Lower leg skin (tissue), 3 donors: ENCODE measurements at regions not wholly inside any gene's neighbourhood (a gene's known extent, or its start where the extent isn't known, plus 50 kb on each side); places are given as distances from the start of the nearest gene placed in this dataset.
"Not testable (repeated sequence)": the region's sequence is repeated elsewhere in the genome, so short reads cannot be mapped to it uniquely, and the experiment has no call there.

ENCODE experiments used
- POLR2A ChIP-seq, 2 donors: fragments of 450-650 bp; IDR thresholded peaks; one replicate each; pipeline ENCODE4 v1.6.1; 2016 to 2017; ENCODE audit warnings: antibody characterized with exemption in 2 of 2, mild to moderate bottlenecking in 1 of 2, moderate library complexity in 1 of 2
- TF ChIP-seq, protein P1 (sequence below), 3 donors: fragments of 450-650 bp; IDR thresholded peaks; one replicate each; pipeline ENCODE4 v1.5.1; 2016; ENCODE audit warnings: antibody characterized with exemption in 3 of 3, mild to moderate bottlenecking in 3 of 3, moderate library complexity in 2 of 3

DNA sequence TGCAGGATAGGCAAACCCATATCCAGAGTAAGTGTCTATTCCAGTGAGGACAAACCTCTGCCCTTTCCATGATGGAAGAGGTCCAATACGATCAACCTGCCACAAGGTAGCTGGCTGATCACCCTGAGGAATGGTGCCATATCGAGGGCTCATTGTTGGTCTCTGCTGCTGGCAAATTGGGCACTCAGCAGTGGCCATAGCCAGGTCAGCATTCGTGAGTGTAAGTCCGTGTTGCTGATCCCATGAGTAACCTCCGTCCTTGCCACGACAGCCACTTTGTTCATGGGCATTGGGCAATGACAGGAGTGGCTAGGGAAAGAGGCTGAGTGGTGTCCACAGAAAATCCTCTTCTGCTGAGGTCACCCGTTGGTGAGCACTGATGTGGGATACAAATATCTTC lies 156.9 kb downstream of the CYP26A1 start:
- TF ChIP-seq, protein P1, sequence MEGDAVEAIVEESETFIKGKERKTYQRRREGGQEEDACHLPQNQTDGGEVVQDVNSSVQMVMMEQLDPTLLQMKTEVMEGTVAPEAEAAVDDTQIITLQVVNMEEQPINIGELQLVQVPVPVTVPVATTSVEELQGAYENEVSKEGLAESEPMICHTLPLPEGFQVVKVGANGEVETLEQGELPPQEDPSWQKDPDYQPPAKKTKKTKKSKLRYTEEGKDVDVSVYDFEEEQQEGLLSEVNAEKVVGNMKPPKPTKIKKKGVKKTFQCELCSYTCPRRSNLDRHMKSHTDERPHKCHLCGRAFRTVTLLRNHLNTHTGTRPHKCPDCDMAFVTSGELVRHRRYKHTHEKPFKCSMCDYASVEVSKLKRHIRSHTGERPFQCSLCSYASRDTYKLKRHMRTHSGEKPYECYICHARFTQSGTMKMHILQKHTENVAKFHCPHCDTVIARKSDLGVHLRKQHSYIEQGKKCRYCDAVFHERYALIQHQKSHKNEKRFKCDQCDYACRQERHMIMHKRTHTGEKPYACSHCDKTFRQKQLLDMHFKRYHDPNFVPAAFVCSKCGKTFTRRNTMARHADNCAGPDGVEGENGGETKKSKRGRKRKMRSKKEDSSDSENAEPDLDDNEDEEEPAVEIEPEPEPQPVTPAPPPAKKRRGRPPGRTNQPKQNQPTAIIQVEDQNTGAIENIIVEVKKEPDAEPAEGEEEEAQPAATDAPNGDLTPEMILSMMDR (IDR thresholded peaks at IDR 0.05): not testable (repeated sequence)
- not testable (repeated sequence) for TF ChIP-seq POLR2A (IDR thresholded peaks at IDR 0.05)
